HEK293 (cell line): ENCODE measurements at regions not wholly inside any gene's neighbourhood (a gene's known extent, or its start where the extent isn't known, plus 50 kb on each side); places are given as distances from the start of the nearest gene placed in this dataset.

Source experiments
- CTCF ChIA-PET: fragments of 350-600 bp; formaldehyde crosslinking; extraction: SDS; loops from one replicate; lab custom pipeline; 2021; ENCODE audit warnings: antibody characterized with exemption; lab: Yijun Ruan, JAX
- POLR2A ChIA-PET: fragments of 300-600 bp; formaldehyde crosslinking; extraction: SDS; loops from one replicate; lab custom pipeline; 2020; ENCODE audit warnings: antibody characterized with exemption, inconsistent platforms; lab: Yijun Ruan, JAX
- H3K27ac ChIP-seq: fragments of 200-500 bp; sonication (Bioruptor generic); 2 replicates; pipeline ENCODE4 v1.5.1; 2014; ENCODE audit warnings: low read depth, low read length, control low read depth, inconsistent platforms; ENCODE audit errors: extremely low read depth
- H3K36me3 ChIP-seq, 2 experiments: fragments of 200-500 bp in 1 of 2; sonication (Bioruptor generic) in 1 of 2; 1 replicate in 1 of 2; 2 replicates in 1 of 2; pipeline ENCODE4 v1.5.1; 2014 to 2017; ENCODE audit warnings: inconsistent platforms in 2 of 2, low read length in 2 of 2; ENCODE audit not compliant: control insufficient read depth in 2 of 2, insufficient read depth in 1 of 2
- H3K4me1 ChIP-seq: fragments of 200-500 bp; sonication (Bioruptor generic); 2 replicates; pipeline ENCODE4 v1.5.1; 2014; ENCODE audit warnings: mild to moderate bottlenecking, low read length, inconsistent platforms; ENCODE audit not compliant: control insufficient read depth, insufficient read depth
- H3K4me3 ChIP-seq: 2 replicates; pipeline ENCODE4 v1.5.1; 2011; ENCODE audit warnings: low read depth, mild to moderate bottlenecking, control low read depth, low read length, moderate library complexity
- H3K9me3 ChIP-seq: fragments of 200-500 bp; sonication (Bioruptor generic); 2 replicates; pipeline ENCODE4 v1.5.1; 2014; ENCODE audit warnings: low read depth, low read length, inconsistent platforms; ENCODE audit not compliant: control insufficient read depth, insufficient read depth
- BCL11A ChIP-seq: fragments of 450-650 bp; formaldehyde crosslinking; IDR thresholded peaks from 2 replicates; pipeline ENCODE4 v1.5.1; 2016; ENCODE audit warnings: low read depth, missing biosample characterization, missing genetic modification characterization
- HIC1 ChIP-seq: fragments of 450-650 bp; formaldehyde crosslinking; IDR thresholded peaks from 2 replicates; pipeline ENCODE4 v1.5.1; 2016; ENCODE audit warnings: missing biosample characterization, missing genetic modification characterization
- INSM2 ChIP-seq: fragments of 450-650 bp; formaldehyde crosslinking; IDR thresholded peaks from 2 replicates; pipeline ENCODE4 v1.5.1; 2016; ENCODE audit warnings: missing biosample characterization, missing genetic modification characterization
- PRDM4 ChIP-seq: fragments of 450-650 bp; formaldehyde crosslinking; IDR thresholded peaks from 2 replicates; pipeline ENCODE4 v1.5.1; 2017; ENCODE audit warnings: missing biosample characterization, missing genetic modification characterization
- SALL2 ChIP-seq: fragments of 450-650 bp; formaldehyde crosslinking; IDR thresholded peaks from 2 replicates; pipeline ENCODE4 v1.5.0; 2017; ENCODE audit warnings: missing biosample characterization, mild to moderate bottlenecking, missing genetic modification characterization, borderline replicate concordance
- SP3 ChIP-seq: fragments of 450-650 bp; formaldehyde crosslinking; IDR thresholded peaks from 2 replicates; pipeline ENCODE4 v1.5.1; 2016; ENCODE audit warnings: missing biosample characterization, missing genetic modification characterization
- ZBTB1 ChIP-seq: fragments of 450-650 bp; formaldehyde crosslinking; IDR thresholded peaks from 2 replicates; pipeline ENCODE4 v1.5.1; 2016; ENCODE audit warnings: missing biosample characterization, missing genetic modification characterization
- ZBTB26 ChIP-seq: fragments of 450-650 bp; formaldehyde crosslinking; optimal IDR thresholded peaks from 2 replicates; pipeline ENCODE3; 2016; ENCODE audit warnings: missing biosample characterization, mild to moderate bottlenecking, missing genetic modification characterization
- ZNF155 ChIP-seq: fragments of 450-650 bp; formaldehyde crosslinking; IDR thresholded peaks from 2 replicates; pipeline ENCODE4 v1.5.1; 2016; ENCODE audit warnings: missing biosample characterization, missing genetic modification characterization
- ZNF174 ChIP-seq: fragments of 450-650 bp; formaldehyde crosslinking; IDR thresholded peaks from 2 replicates; pipeline ENCODE4 v1.5.0; 2017; ENCODE audit warnings: missing biosample characterization, mild to moderate bottlenecking, missing genetic modification characterization
- ZNF658 ChIP-seq: fragments of 450-650 bp; formaldehyde crosslinking; IDR thresholded peaks from 2 replicates; pipeline ENCODE4; 2016; ENCODE audit warnings: missing biosample characterization, missing genetic modification characterization
- ZNF670 ChIP-seq: fragments of 450-650 bp; formaldehyde crosslinking; IDR thresholded peaks from 2 replicates; pipeline ENCODE4 v1.5.1; 2016; ENCODE audit warnings: missing biosample characterization, missing genetic modification characterization, low read depth
- ZNF692 ChIP-seq: fragments of 450-650 bp; formaldehyde crosslinking; IDR thresholded peaks from 2 replicates; pipeline ENCODE4 v1.5.1; 2016; ENCODE audit warnings: missing biosample characterization, missing genetic modification characterization
- ZNF837 ChIP-seq: fragments of 450-650 bp; formaldehyde crosslinking; IDR thresholded peaks from 2 replicates; pipeline ENCODE4 v1.5.1; 2016; ENCODE audit warnings: missing biosample characterization, missing genetic modification characterization
- ZSCAN16 ChIP-seq: fragments of 450-650 bp; formaldehyde crosslinking; IDR thresholded peaks from 2 replicates; pipeline ENCODE4 v1.5.1; 2016; ENCODE audit warnings: missing biosample characterization, missing genetic modification characterization
- ZSCAN4 ChIP-seq: fragments of 450-650 bp; formaldehyde crosslinking; IDR thresholded peaks from 2 replicates; pipeline ENCODE4 v1.5.1; 2017; ENCODE audit warnings: missing biosample characterization, missing genetic modification characterization

- CTCF ChIA-PET = no interaction called here
- POLR2A ChIA-PET = no interaction called here
- no peak overlapping the region for H3K27ac ChIP-seq
Observed at GRCh38 chr11:80587906-80588305, 1147.1 kb upstream of the TENM4 start.

GRCh38 chr11:80586464-80586863 lies 1145.6 kb upstream of the TENM4 start:
- CTCF ChIA-PET = no interaction called here
- Histone ChIP-seq H3K36me3 (no peaks in the 10 kb centered on the region), H3K4me3 (no peak overlapping the region), H3K27ac (no peak overlapping the region), H3K4me1 (no peaks in the 10 kb centered on the region; the same call in 1 of the 2 replicates)
- POLR2A ChIA-PET = no interaction called here
- no peak for TF ChIP-seq HIC1
- TF ChIP-seq SALL2 (tag by site-specific recombination) = no peak
- no peak for TF ChIP-seq ZSCAN4
- TF ChIP-seq ZNF692 (tag by site-specific recombination) = no peak
- no peak for TF ChIP-seq ZNF658 (tag by site-specific recombination)
- TF ChIP-seq ZNF155 (tag by site-specific recombination) = no peak
- no peak for TF ChIP-seq PRDM4 (tag by site-specific recombination)
- TF ChIP-seq ZNF837 (tag by site-specific recombination) = no peak
- no peak for TF ChIP-seq SP3 (tag by site-specific recombination)
- TF ChIP-seq ZBTB26 = no peak
- no peak for TF ChIP-seq BCL11A (tag by site-specific recombination)
- TF ChIP-seq ZNF174 (tag by site-specific recombination) = no peak
- no peak for TF ChIP-seq ZNF670 (tag by site-specific recombination)
- TF ChIP-seq ZSCAN16 (tag by site-specific recombination) = no peak
- TF ChIP-seq ZBTB1 (tag by site-specific recombination) = no peak
- TF ChIP-seq INSM2 (tag by site-specific recombination) = no peak
- TF ChIP-seq, all 188 proteins: peak for 0
- H3K9me3 ChIP-seq = no peaks in the 10 kb centered on the region

More at GRCh38 chr11:80587906-80588305, 1147.1 kb upstream of the TENM4 start:
- Histone ChIP-seq H3K4me3 (no peak overlapping the region), H3K4me1 (no peaks in the 10 kb centered on the region; the same call in 1 of the 2 replicates), H3K9me3 (no peaks in the 10 kb centered on the region), H3K36me3 (no peaks in the 10 kb centered on the region)
- TF ChIP-seq ZNF670 (tag by site-specific recombination) = no peak
